GM21786 (cell line): ENCODE measurements at regions not wholly inside any gene's neighbourhood (a gene's known extent, or its start where the extent isn't known, plus 50 kb on each side); places are given as distances from the start of the nearest gene placed in this dataset.
"Not testable (repeated sequence)": the region's sequence is repeated elsewhere in the genome, so short reads cannot be mapped to it uniquely, and the experiment has no call there.

Source experiments
- ATAC-seq: cut with Tn5 transposase; IDR thresholded peaks from one replicate; pipeline ENCODE4 v1.9.1; 2021; ENCODE audit not compliant: unreplicated experiment

DNA sequence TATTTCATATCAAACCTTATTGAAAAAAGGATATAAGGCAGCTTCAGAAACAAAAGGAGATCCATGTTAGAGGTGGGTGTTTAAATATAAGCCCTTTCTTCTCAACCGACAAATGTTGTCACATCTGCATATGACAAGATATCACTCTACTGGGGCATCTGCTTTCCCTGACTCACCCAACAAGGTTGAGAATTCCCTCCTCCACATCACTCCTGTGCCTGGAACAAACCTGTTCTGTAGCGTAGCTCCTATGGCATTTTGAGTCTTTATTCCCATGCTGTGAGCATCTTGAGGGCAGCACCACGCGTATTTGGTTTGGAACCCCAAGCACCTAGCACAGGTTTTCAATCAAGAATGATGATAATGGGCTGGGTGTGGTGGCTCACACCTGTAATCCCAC, 59.4 kb upstream of the ZFHX3 start:
- no peak for ATAC-seq

DNA sequence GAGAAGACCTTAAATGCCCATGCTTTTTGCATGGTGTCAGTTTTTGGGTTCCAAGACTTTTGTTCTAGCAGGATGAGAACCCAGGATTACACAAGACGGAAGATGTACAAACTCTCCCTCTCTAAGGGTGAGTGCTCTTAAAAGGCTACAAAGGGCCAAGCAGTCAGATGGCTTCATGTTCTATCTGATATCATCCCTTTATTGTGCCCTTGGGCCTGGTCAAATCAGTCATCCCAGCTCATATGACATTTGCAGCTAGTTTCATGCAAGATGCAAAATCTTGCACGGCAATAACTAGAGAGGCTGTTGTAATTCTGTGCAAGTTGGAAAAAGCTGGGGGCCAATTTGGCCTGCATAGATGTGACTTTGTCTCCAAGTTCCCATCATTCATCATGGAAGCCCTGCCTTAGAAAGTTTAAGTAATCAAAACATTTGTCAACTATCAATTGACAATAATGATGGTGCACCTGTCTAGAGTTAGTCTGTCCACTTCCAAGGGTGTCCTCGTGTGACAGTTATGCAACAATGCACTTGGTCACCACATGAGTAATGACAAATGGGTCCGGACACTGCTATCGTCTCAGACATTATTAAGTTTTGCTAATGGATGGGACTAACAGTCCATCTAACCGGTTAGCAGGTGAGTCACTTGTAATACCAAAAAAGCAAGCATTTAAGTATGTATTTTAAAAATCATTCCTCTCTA, 58.6 kb upstream of the ZFHX3 start:
- ATAC-seq: no peak

DNA sequence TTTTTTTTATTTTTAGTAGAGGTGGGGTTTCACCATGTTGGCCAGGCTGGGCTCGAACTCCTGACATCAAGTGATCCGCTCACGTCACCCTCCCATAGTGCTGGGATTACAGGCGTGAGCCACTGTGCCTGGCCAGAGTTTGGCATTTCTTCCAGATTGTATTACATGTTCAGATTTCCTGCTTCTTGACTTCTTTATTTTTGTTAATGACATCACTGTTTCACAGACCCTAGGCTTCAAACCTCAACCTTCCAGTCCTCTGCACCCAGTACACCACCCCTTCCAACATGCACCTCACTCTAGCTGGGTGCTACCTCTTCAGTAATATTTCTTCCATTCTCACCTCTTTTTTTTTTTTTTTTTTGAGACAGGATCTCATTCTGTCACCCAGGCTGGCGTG, 53.6 kb upstream of the ZFHX3 start:
- ATAC-seq: no peak

DNA sequence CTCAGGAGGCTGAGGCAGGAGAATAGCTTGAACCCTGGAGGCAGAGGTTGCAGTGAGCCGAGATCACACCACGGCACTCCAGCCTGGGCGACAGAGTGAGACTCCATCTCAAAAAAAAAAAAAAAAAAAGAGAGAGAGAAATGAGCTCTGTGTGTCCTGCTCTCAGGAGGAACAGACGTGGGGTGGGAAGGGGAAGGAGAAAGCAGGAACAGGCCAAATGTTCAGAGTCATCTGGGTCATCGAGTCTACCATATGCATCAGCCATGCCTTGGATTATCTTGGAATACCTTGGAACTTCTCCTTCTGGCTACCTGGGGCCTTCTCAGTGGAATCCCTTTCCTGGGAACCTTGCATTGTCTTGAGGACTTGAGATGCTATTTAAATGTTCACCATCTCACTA, 51.7 kb upstream of the ZFHX3 start:
- not testable (repeated sequence) for ATAC-seq
